Adrenal gland (tissue), 5 donors: ENCODE measurements at regions not wholly inside any gene's neighbourhood (a gene's known extent, or its start where the extent isn't known, plus 50 kb on each side); places are given as distances from the start of the nearest gene placed in this dataset.

Experiments used
- POLR2A ChIP-seq, 2 donors: fragments of 450-650 bp; IDR thresholded peaks; one replicate each; pipeline ENCODE4 v1.6.1; 2017; ENCODE audit warnings: antibody characterized with exemption in 2 of 2, mild to moderate bottlenecking in 2 of 2, moderate library complexity in 1 of 2
- TF ChIP-seq, protein P1 (sequence below), 6 experiments: fragments of 450-650 bp in 4 of 6; fragments of 200-600 bp in 2 of 6; sonication (generic) in 1 of 6; IDR thresholded peaks; 1 replicate in 5 of 6; 2 replicates in 1 of 6; pipeline versions ENCODE4 v1.5.1 to v1.8.0; 2016 to 2021; ENCODE audit warnings: antibody characterized with exemption in 6 of 6, mild to moderate bottlenecking in 2 of 6, moderate library complexity in 1 of 6
- donor health status: DM: no; HTN: no; CAD: no.

DNA sequence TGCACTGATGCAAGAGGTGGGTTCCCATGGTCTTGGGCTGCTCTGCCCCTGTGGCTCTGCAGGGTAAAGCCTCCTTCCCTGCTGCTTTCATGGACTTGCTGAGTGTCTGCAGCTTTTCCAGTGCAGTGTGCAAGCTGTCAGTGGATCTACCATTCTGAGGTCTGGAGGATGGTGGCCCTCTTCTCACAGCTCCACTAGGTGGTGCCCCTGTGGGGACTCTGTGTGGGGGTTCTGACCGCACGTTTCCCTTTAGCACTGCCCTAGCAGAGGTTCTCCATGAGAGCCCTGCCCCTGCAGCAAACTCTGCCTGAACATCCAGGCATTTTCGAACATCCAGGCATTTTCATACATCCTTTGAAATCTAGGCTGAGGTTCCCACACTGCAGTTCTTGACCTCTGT, 329.8 kb upstream of the NAALADL2 start:
- TF ChIP-seq, protein P1, sequence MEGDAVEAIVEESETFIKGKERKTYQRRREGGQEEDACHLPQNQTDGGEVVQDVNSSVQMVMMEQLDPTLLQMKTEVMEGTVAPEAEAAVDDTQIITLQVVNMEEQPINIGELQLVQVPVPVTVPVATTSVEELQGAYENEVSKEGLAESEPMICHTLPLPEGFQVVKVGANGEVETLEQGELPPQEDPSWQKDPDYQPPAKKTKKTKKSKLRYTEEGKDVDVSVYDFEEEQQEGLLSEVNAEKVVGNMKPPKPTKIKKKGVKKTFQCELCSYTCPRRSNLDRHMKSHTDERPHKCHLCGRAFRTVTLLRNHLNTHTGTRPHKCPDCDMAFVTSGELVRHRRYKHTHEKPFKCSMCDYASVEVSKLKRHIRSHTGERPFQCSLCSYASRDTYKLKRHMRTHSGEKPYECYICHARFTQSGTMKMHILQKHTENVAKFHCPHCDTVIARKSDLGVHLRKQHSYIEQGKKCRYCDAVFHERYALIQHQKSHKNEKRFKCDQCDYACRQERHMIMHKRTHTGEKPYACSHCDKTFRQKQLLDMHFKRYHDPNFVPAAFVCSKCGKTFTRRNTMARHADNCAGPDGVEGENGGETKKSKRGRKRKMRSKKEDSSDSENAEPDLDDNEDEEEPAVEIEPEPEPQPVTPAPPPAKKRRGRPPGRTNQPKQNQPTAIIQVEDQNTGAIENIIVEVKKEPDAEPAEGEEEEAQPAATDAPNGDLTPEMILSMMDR (IDR thresholded peaks at IDR 0.05) = no peak
- no peak for TF ChIP-seq POLR2A (IDR thresholded peaks at IDR 0.05)
